Fibroblast of the aortic adventitia (primary cell): ENCODE measurements at regions not wholly inside any gene's neighbourhood (a gene's known extent, or its start where the extent isn't known, plus 50 kb on each side); places are given as distances from the start of the nearest gene placed in this dataset.
"Not testable (repeated sequence)": the region's sequence is repeated elsewhere in the genome, so short reads cannot be mapped to it uniquely, and the experiment has no call there.

ENCODE experiments used
- DNase-seq: peaks from one replicate; pipeline ENCODE4 v3.0.0-alpha.2; 2010; ENCODE audit warnings: low read depth
- H3K4me3 ChIP-seq: 2 replicates; pipeline ENCODE4 v1.5.1; 2011; ENCODE audit warnings: low read depth, mild to moderate bottlenecking, control low read depth, low read length, moderate library complexity
- CTCF ChIP-seq: IDR thresholded peaks from 2 replicates; pipeline ENCODE4 v1.5.1; 2011; ENCODE audit warnings: mild to moderate bottlenecking, low read length, control low read depth, inconsistent platforms; ENCODE audit not compliant: insufficient read depth

GRCh38 chr6:68169922-68170321, 465.2 kb upstream of the ADGRB3 start:
- no peak for DNase-seq
- TF ChIP-seq CTCF: no peak
- no peak overlapping the region for H3K4me3 ChIP-seq

- no peak for DNase-seq
- TF ChIP-seq CTCF: no peak
- no peak overlapping the region for H3K4me3 ChIP-seq
Observed at GRCh38 chr6:68167604-68168003, 467.5 kb upstream of the ADGRB3 start.

- DNase-seq, H3K4me3 ChIP-seq: not testable (repeated sequence)
Observed at GRCh38 chr6:68160812-68161211, 474.3 kb upstream of the ADGRB3 start.

- TF ChIP-seq CTCF: no peak
- no peak overlapping the region for H3K4me3 ChIP-seq
- no peak for DNase-seq
Observed at GRCh38 chr6:68160348-68160747, 474.7 kb upstream of the ADGRB3 start.

- H3K4me3 ChIP-seq: no peak overlapping the region
- no peak for TF ChIP-seq CTCF
- no peak for DNase-seq
Observed at GRCh38 chr6:68159433-68159832, 475.6 kb upstream of the ADGRB3 start.

GRCh38 chr6:68158256-68158655, 476.8 kb upstream of the ADGRB3 start:
- no peak overlapping the region for H3K4me3 ChIP-seq
- no peak for DNase-seq
- no peak for TF ChIP-seq CTCF

GRCh38 chr6:68144667-68145066, 490.4 kb upstream of the ADGRB3 start:
- no peak overlapping the region for H3K4me3 ChIP-seq
- no peak for TF ChIP-seq CTCF
- no peak for DNase-seq
